Neural cell (in vitro differentiated cells): ENCODE measurements at regions not wholly inside any gene's neighbourhood (a gene's known extent, or its start where the extent isn't known, plus 50 kb on each side); places are given as distances from the start of the nearest gene placed in this dataset.

Experiments
- H2AFZ ChIP-seq: fragments of 200-600, 300-800 bp; sonication (generic), shearing (Covaris generic); 2 replicates; pipeline ENCODE4 v1.6.0; 2014; ENCODE audit warnings: low read depth, mild to moderate bottlenecking, antibody characterized with exemption, low read length, moderate library complexity
- H3F3A ChIP-seq: fragments of 200-600 bp; shearing (Covaris generic); 2 replicates; pipeline ENCODE4 v1.6.1; 2016; ENCODE audit warnings: mild to moderate bottlenecking, moderate library complexity, mixed read lengths, antibody characterized with exemption, low read length; ENCODE audit not compliant: insufficient read depth, poor library complexity, severe bottlenecking
- H3K27ac ChIP-seq: fragments of 200-600, 300-800 bp; sonication (generic), shearing (Covaris generic); 2 replicates; pipeline ENCODE4 v1.5.1; 2014; ENCODE audit warnings: mild to moderate bottlenecking, low read length, moderate library complexity
- H3K27me3 ChIP-seq: fragments of 300-800, 200-600 bp; sonication (generic), shearing (Covaris generic); 2 replicates; pipeline ENCODE4 v1.6.0; 2014; ENCODE audit warnings: mild to moderate bottlenecking, low read depth, low read length, moderate library complexity; ENCODE audit not compliant: insufficient read depth
- H3K36me3 ChIP-seq: fragments of 300-800, 200-600 bp; sonication (generic), shearing (Covaris generic); 2 replicates; pipeline ENCODE4 v1.5.1; 2014; ENCODE audit warnings: mild to moderate bottlenecking, antibody characterized with exemption, low read length, moderate library complexity; ENCODE audit not compliant: insufficient read depth
- H3K4me2 ChIP-seq: fragments of 300-800, 200-600 bp; sonication (generic), shearing (Covaris generic); 2 replicates; pipeline ENCODE4 v1.6.0; 2014; ENCODE audit warnings: mild to moderate bottlenecking, low read length
- H3K4me3 ChIP-seq: fragments of 300-800, 200-600 bp; sonication (generic), shearing (Covaris generic); 2 replicates; pipeline ENCODE4 v1.5.1; 2014; ENCODE audit warnings: mild to moderate bottlenecking, low read length, moderate library complexity
- H3K79me2 ChIP-seq: fragments of 200-600 bp; shearing (Covaris generic); replicated peaks from 2 replicates; pipeline ENCODE4 v1.6.0; 2014; ENCODE audit warnings: mild to moderate bottlenecking, low read length, moderate library complexity; ENCODE audit not compliant: insufficient read depth
- H3K9ac ChIP-seq: fragments of 300-800, 200-600 bp; sonication (generic), shearing (Covaris generic); 2 replicates; pipeline ENCODE4 v1.6.1; 2016; ENCODE audit warnings: mild to moderate bottlenecking, low read length, mixed read lengths
- H3K9me2 ChIP-seq: fragments of 200-600 bp; shearing (Covaris generic); 2 replicates; pipeline ENCODE4 v1.6.1; 2016; ENCODE audit warnings: mild to moderate bottlenecking, low read length, mixed read lengths; ENCODE audit not compliant: insufficient read depth
- H3K9me3 ChIP-seq: fragments of 200-600, 300-800 bp; sonication (generic), shearing (Covaris generic); 2 replicates; pipeline ENCODE4 v1.6.1; 2016; ENCODE audit warnings: mild to moderate bottlenecking, mixed run types, low read length, moderate library complexity, mixed read lengths
- H4K20me1 ChIP-seq: fragments of 200-600 bp; shearing (Covaris generic); 2 replicates; pipeline ENCODE4 v1.6.1; 2016; ENCODE audit warnings: mild to moderate bottlenecking, mixed run types; ENCODE audit not compliant: insufficient read depth
- CTCF ChIP-seq: fragments of 450-650 bp; IDR thresholded peaks from 2 replicates; pipeline ENCODE4 v1.5.1; 2014; ENCODE audit warnings: antibody characterized with exemption, mild to moderate bottlenecking, moderate library complexity; ENCODE audit not compliant: poor library complexity, severe bottlenecking
- EP300 ChIP-seq: fragments of 450-650 bp; conservative IDR thresholded peaks from 2 replicates; pipeline ENCODE4 v1.6.1; 2014; ENCODE audit warnings: antibody characterized with exemption, mild to moderate bottlenecking, moderate library complexity; ENCODE audit not compliant: poor library complexity, severe bottlenecking
- EZH2 ChIP-seq: fragments of 200-600, 300-800 bp; shearing (Covaris generic), sonication (generic); IDR thresholded peaks from 2 replicates; pipeline ENCODE4 v1.6.1; 2014; ENCODE audit warnings: antibody characterized with exemption, low read length, borderline replicate concordance, mild to moderate bottlenecking; ENCODE audit not compliant: insufficient read depth, poor library complexity, severe bottlenecking
- MXI1 ChIP-seq: fragments of 450-650 bp; conservative IDR thresholded peaks from 2 replicates; pipeline ENCODE4 v1.6.1; 2014; ENCODE audit warnings: antibody characterized with exemption, mild to moderate bottlenecking; ENCODE audit not compliant: poor library complexity, severe bottlenecking
- POLR2AphosphoS5 ChIP-seq: IDR thresholded peaks from 2 replicates; pipeline ENCODE4 v1.6.1; 2012
- RAD21 ChIP-seq: fragments of 450-650 bp; conservative IDR thresholded peaks from 2 replicates; pipeline ENCODE4 v1.6.1; 2014; ENCODE audit warnings: antibody characterized with exemption, mild to moderate bottlenecking, moderate library complexity
- REST ChIP-seq: IDR thresholded peaks from 2 replicates; pipeline ENCODE4 v1.6.1; 2012; ENCODE audit warnings: borderline replicate concordance
- SMC3 ChIP-seq: fragments of 450-650 bp; conservative IDR thresholded peaks from 2 replicates; pipeline ENCODE4 v1.6.1; 2014; ENCODE audit warnings: antibody characterized with exemption, mild to moderate bottlenecking, moderate library complexity; ENCODE audit not compliant: poor library complexity
- TAF1 ChIP-seq: IDR thresholded peaks from 2 replicates; pipeline ENCODE4 v1.6.1; 2012; ENCODE audit warnings: low read depth

- Histone ChIP-seq H3K9me3 (no peaks in the 10 kb centered on the region), H3K36me3 (no peaks in the 10 kb centered on the region), H3K27ac (no peak overlapping the region), H4K20me1 (no peaks in the 10 kb centered on the region), H3K4me3 (no peak overlapping the region), H3K27me3 (no peaks in the 10 kb centered on the region), H2AFZ (no peak overlapping the region), H3K4me2 (no peak overlapping the region), H3K9ac (no peak overlapping the region), H3K79me2 (no peaks in the 10 kb centered on the region), H3K9me2 (no peaks in the 10 kb centered on the region), H3F3A (no peaks in the 10 kb centered on the region)
- TF ChIP-seq EP300 (no peak), POLR2AphosphoS5 (no peak)
These were observed 133.9 kb downstream of the IRS2 start for GRCh38 chr13:109652531-109652930.

- Histone ChIP-seq H3F3A (no peaks in the 10 kb centered on the region), H3K79me2 (no peaks in the 10 kb centered on the region), H3K27ac (no peak overlapping the region)
These were observed 134.5 kb downstream of the IRS2 start for GRCh38 chr13:109651854-109652253.

More at GRCh38 chr13:109651854-109652253, 134.5 kb downstream of the IRS2 start:
- Histone ChIP-seq H4K20me1 (no peaks in the 10 kb centered on the region), H3K36me3 (no peaks in the 10 kb centered on the region), H2AFZ (no peak overlapping the region), H3K9me3 (no peaks in the 10 kb centered on the region), H3K9ac (no peak overlapping the region), H3K4me2 (no peak overlapping the region), H3K27me3 (no peaks in the 10 kb centered on the region), H3K9me2 (no peaks in the 10 kb centered on the region), H3K4me3 (no peak overlapping the region)
- TF ChIP-seq MXI1, result no peak
- no peak for TF ChIP-seq CTCF
- no peak for TF ChIP-seq POLR2AphosphoS5
- no peak for TF ChIP-seq EP300
- TF ChIP-seq SMC3, result no peak
- no peak for TF ChIP-seq REST
- TF ChIP-seq TAF1, result no peak
- no peak for TF ChIP-seq RAD21
- no peak for TF ChIP-seq EZH2
